Neural cell (in vitro differentiated cells): ENCODE measurements at regions not wholly inside any gene's neighbourhood (a gene's known extent, or its start where the extent isn't known, plus 50 kb on each side); places are given as distances from the start of the nearest gene placed in this dataset.

ENCODE experiments used
- CTCF ChIP-seq: fragments of 450-650 bp; IDR thresholded peaks from 2 replicates; pipeline ENCODE4 v1.5.1; 2014; ENCODE audit warnings: antibody characterized with exemption, mild to moderate bottlenecking, moderate library complexity; ENCODE audit not compliant: poor library complexity, severe bottlenecking
- EZH2 ChIP-seq: fragments of 200-600, 300-800 bp; shearing (Covaris generic), sonication (generic); IDR thresholded peaks from 2 replicates; pipeline ENCODE4 v1.6.1; 2014; ENCODE audit warnings: antibody characterized with exemption, low read length, borderline replicate concordance, mild to moderate bottlenecking; ENCODE audit not compliant: insufficient read depth, poor library complexity, severe bottlenecking
- POLR2AphosphoS5 ChIP-seq: IDR thresholded peaks from 2 replicates; pipeline ENCODE4 v1.6.1; 2012

GRCh38 chr5:28903643-28904042, 1865.3 kb upstream of the CDH9 start:
- TF ChIP-seq EZH2 (no peak), CTCF (peak; percentile 61), POLR2AphosphoS5 (no peak)
